PC-3 (cell line): ENCODE measurements at regions not wholly inside any gene's neighbourhood (a gene's known extent, or its start where the extent isn't known, plus 50 kb on each side); places are given as distances from the start of the nearest gene placed in this dataset.

Source experiments
- CTCF ChIP-seq: fragments of 300-600 bp; sonication (generic); conservative IDR thresholded peaks from 2 replicates; pipeline ENCODE4 v1.5.1; 2017; ENCODE audit warnings: antibody characterized with exemption, low read depth, mild to moderate bottlenecking, low read length
- EZH2 ChIP-seq: fragments of 300-600 bp; sonication (generic); IDR thresholded peaks from one replicate; pipeline ENCODE4 v1.6.1; 2017; ENCODE audit warnings: antibody characterized with exemption, mild to moderate bottlenecking, low read length; ENCODE audit not compliant: unreplicated experiment
- EZH2phosphoT487 ChIP-seq: fragments of 300-600 bp; sonication (generic); IDR thresholded peaks from 2 replicates; pipeline ENCODE4 v1.6.1; 2018; ENCODE audit warnings: mild to moderate bottlenecking, antibody characterized with exemption, low read length, borderline replicate concordance

GRCh38 chr19:28711411-28711810 is 501.5 kb downstream of the UQCRFS1 start:
- TF ChIP-seq CTCF: no peak
- TF ChIP-seq EZH2: no peak
- no peak for TF ChIP-seq EZH2phosphoT487
